HEK293 (cell line): ENCODE measurements at regions not wholly inside any gene's neighbourhood (a gene's known extent, or its start where the extent isn't known, plus 50 kb on each side); places are given as distances from the start of the nearest gene placed in this dataset.

Experiments
- CTCF ChIP-seq: fragments of 450-650 bp; formaldehyde crosslinking; IDR thresholded peaks from 2 replicates; pipeline ENCODE4 v1.5.1; 2016; ENCODE audit warnings: missing biosample characterization, missing genetic modification characterization
- PRDM1 ChIP-seq: fragments of 450-650 bp; formaldehyde crosslinking; IDR thresholded peaks from 2 replicates; pipeline ENCODE4; 2016; ENCODE audit warnings: missing biosample characterization, missing genetic modification characterization
- ZBTB1 ChIP-seq: fragments of 450-650 bp; formaldehyde crosslinking; IDR thresholded peaks from 2 replicates; pipeline ENCODE4 v1.5.1; 2016; ENCODE audit warnings: missing biosample characterization, missing genetic modification characterization
- ZBTB17 ChIP-seq: fragments of 450-650 bp; formaldehyde crosslinking; IDR thresholded peaks from 2 replicates; pipeline ENCODE4 v1.5.1; 2016; ENCODE audit warnings: missing biosample characterization, missing genetic modification characterization
- ZBTB26 ChIP-seq: fragments of 450-650 bp; formaldehyde crosslinking; optimal IDR thresholded peaks from 2 replicates; pipeline ENCODE3; 2016; ENCODE audit warnings: missing biosample characterization, mild to moderate bottlenecking, missing genetic modification characterization
- ZBTB48 ChIP-seq: fragments of 450-650 bp; formaldehyde crosslinking; IDR thresholded peaks from 2 replicates; pipeline ENCODE4 v1.5.1; 2016; ENCODE audit warnings: missing biosample characterization, missing genetic modification characterization
- ZNF175 ChIP-seq: fragments of 450-650 bp; formaldehyde crosslinking; IDR thresholded peaks from 2 replicates; pipeline ENCODE4 v1.5.1; 2016; ENCODE audit warnings: missing biosample characterization, missing genetic modification characterization
- ZNF184 ChIP-seq: fragments of 450-650 bp; IDR thresholded peaks from 2 replicates; pipeline ENCODE4 v1.5.1; 2018; ENCODE audit warnings: missing biosample characterization, mild to moderate bottlenecking, missing genetic modification characterization
- ZNF350 ChIP-seq: fragments of 450-650 bp; formaldehyde crosslinking; IDR thresholded peaks from 2 replicates; pipeline ENCODE4 v1.5.0; 2017; ENCODE audit warnings: missing biosample characterization, mild to moderate bottlenecking, missing genetic modification characterization
- ZNF416 ChIP-seq: fragments of 450-650 bp; formaldehyde crosslinking; IDR thresholded peaks from 2 replicates; pipeline ENCODE4 v1.5.1; 2016; ENCODE audit warnings: missing biosample characterization, missing genetic modification characterization
- ZNF501 ChIP-seq: fragments of 450-650 bp; formaldehyde crosslinking; IDR thresholded peaks from 2 replicates; pipeline ENCODE4 v1.5.1; 2016; ENCODE audit warnings: missing biosample characterization, missing genetic modification characterization
- ZNF518A ChIP-seq: fragments of 450-650 bp; formaldehyde crosslinking; conservative IDR thresholded peaks from 2 replicates; pipeline ENCODE4 v1.5.1; 2016; ENCODE audit warnings: low read depth, missing biosample characterization, missing genetic modification characterization

GRCh38 chr12:130220706-130221100 lies 58.4 kb downstream of the FZD10 start:
- TF ChIP-seq PRDM1 (tag by site-specific recombination) (no peak), CTCF (no peak), ZBTB26 (no peak), ZNF350 (tag by site-specific recombination) (no peak), ZNF184 (tag by site-specific recombination) (no peak), ZNF175 (tag by site-specific recombination) (no peak), ZNF518A (tag by site-specific recombination) (no peak), ZBTB1 (tag by site-specific recombination) (no peak), ZNF501 (tag by site-specific recombination) (no peak), ZBTB48 (tag by site-specific recombination) (no peak), ZNF416 (tag by site-specific recombination) (no peak), ZBTB17 (no peak)
